ENCODE measurements at regions not wholly inside any gene's neighbourhood (a gene's known extent, or its start where the extent isn't known, plus 50 kb on each side); places are given as distances from the start of the nearest gene placed in this dataset.

GRCh38 chr14:45728434-45729225, 475.6 kb upstream of the MIS18BP1 start:
- TF ChIP-seq CTCF (IDR thresholded peaks at IDR 0.05) (no peak), POLR2A (IDR thresholded peaks at IDR 0.05) (no peak)
